Left lung (tissue), 4 donors: ENCODE measurements at regions not wholly inside any gene's neighbourhood (a gene's known extent, or its start where the extent isn't known, plus 50 kb on each side); places are given as distances from the start of the nearest gene placed in this dataset.

Source experiments
- ATAC-seq: fragments of 200-7000 bp; cut with Tn5 transposase; one replicate; pipeline ENCODE4 v1.9.1; 2020; ENCODE audit warnings: moderate library complexity
- DNase-seq, 4 donors: peaks; one replicate each; pipeline ENCODE4 v3.0.0-alpha.2; 2013 to 2020
- H3K27ac ChIP-seq, 2 donors: fragments of 200-600 bp; sonication (generic) in 1 of 2; one replicate each; pipeline versions ENCODE4 v1.5.0 to v1.8.0; 2020 to 2021
- H3K27me3 ChIP-seq, 2 donors: fragments of 200-600 bp; sonication (generic) in 1 of 2; one replicate each; pipeline versions ENCODE4 v1.5.0 to v1.8.0; 2020 to 2021
- H3K36me3 ChIP-seq, 2 donors: fragments of 200-600 bp; sonication (generic) in 1 of 2; one replicate each; pipeline versions ENCODE4 v1.5.0 to v1.8.0; 2020 to 2021
- H3K4me1 ChIP-seq, 2 donors: fragments of 200-600 bp; one replicate each; pipeline ENCODE4 v1.8.0; 2021
- H3K4me3 ChIP-seq, 2 donors: fragments of 200-600 bp; sonication (generic) in 1 of 2; one replicate each; pipeline versions ENCODE4 v1.5.0 to v1.8.0; 2020 to 2021; ENCODE audit warnings: mild to moderate bottlenecking in 1 of 2
- H3K9me3 ChIP-seq, 2 donors: fragments of 200-600 bp; sonication (generic) in 1 of 2; one replicate each; pipeline versions ENCODE4 v1.5.0 to v1.8.0; 2020 to 2021
- intact Hi-C, 2 donors: fragments of 100-400 bp; cut with DNase I; formaldehyde crosslinking; loops; one replicate each; pipeline versions ENCODE4 v1.11.2 to v1.14.2; 2022
- TF ChIP-seq, protein P1 (sequence below), 2 donors: fragments of 200-600 bp; sonication (generic) in 1 of 2; IDR thresholded peaks; one replicate each; pipeline versions ENCODE4 v1.5.0 to v1.8.0; 2021; ENCODE audit warnings: antibody characterized with exemption in 2 of 2
- donor health status: DM: no; HTN: yes; CAD: no.
- donor health status: DM: no; HTN: no; CAD: no.

DNA sequence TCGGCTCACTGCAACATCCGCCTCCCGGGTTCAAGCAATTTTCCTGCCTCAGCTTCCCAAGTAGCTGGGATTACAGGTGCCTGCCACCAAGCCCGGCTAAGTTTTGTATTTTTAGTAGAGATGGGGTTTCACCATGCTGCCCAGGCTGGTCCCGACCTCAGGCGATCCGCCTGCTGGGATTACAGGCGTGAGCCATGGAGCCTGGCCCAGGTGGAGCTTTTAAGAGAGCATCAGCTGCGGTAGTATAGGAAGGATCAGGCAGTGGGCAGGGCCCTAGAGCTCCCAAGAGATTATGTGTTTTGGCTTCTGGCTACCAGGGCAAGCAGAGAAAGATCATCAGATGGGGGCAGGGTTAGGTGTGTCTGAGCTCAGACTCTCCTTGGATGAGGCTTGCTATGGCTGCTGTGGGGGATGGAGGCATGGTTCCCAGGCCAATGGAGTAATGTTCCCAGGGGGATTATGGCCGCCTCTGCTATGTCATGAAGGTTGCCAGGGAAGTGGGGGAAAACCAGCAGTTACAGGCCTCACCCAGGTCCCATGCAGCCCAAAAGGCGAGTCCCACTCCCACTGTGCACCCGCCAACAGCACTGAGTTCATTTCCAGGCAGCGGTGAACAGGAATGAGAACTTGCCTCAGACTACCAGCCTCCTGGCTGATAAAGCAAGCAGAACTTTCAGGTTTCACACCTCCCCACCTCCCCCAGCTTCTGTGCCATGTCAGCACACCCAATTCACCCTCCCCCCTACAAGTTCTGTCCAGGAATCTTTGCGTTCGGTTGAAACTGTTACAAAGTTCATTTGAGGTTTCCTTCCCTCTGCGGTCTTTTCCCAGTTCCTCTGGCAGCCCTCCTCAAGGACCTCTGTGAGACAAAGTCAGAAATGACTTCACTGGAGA lies 507.6 kb downstream of the SPATA31D1 start:
- no peaks in the 10 kb centered on the region for H3K36me3 ChIP-seq
- no peaks in the 10 kb centered on the region for H3K4me1 ChIP-seq
- no peak overlapping the region for H3K4me3 ChIP-seq
- DNase-seq (peak in 1 of 4 donors; percentile 33), ATAC-seq (no peak)
- no peaks in the 10 kb centered on the region for H3K27me3 ChIP-seq
- intact Hi-C loops = no loop called here
- TF ChIP-seq, protein P1, sequence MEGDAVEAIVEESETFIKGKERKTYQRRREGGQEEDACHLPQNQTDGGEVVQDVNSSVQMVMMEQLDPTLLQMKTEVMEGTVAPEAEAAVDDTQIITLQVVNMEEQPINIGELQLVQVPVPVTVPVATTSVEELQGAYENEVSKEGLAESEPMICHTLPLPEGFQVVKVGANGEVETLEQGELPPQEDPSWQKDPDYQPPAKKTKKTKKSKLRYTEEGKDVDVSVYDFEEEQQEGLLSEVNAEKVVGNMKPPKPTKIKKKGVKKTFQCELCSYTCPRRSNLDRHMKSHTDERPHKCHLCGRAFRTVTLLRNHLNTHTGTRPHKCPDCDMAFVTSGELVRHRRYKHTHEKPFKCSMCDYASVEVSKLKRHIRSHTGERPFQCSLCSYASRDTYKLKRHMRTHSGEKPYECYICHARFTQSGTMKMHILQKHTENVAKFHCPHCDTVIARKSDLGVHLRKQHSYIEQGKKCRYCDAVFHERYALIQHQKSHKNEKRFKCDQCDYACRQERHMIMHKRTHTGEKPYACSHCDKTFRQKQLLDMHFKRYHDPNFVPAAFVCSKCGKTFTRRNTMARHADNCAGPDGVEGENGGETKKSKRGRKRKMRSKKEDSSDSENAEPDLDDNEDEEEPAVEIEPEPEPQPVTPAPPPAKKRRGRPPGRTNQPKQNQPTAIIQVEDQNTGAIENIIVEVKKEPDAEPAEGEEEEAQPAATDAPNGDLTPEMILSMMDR (IDR thresholded peaks at IDR 0.05) = no peak
- H3K27ac ChIP-seq = no peak overlapping the region
- no peaks in the 10 kb centered on the region for H3K9me3 ChIP-seq

DNA sequence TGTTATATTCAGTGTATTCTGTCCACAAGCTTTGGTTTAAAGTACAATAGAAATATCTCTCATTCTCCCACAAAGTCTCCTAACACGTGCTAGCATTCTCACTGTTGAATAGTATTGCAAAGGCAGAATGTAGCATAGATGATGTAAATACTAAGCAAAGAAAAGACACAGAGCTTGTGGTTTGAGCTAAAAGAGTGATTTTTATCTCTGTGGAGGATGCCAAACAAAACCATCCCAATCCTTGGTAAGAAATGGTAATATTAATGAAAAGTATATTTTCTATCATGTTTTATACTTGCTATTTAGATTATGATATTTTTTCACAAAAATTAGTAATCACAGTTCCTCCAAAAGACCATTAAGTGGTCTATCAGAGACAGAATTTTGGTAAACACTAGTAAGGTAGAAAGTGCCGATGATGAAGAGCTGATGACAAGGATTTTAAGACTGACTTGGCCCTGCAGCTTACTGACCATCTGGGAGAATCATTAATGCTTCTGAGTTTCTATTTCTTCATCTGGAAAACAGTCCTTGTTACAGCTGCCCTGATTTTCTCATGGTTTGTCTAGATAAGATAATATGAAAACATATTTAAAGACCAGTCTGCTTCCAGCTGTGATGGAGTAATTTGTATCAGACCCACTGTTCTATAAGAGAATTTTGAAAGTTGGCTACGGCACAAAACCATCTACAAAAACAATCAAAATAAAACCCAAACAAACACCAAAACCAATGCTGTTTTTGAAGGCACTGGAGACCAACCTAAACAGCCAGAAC lies 510.2 kb downstream of the SPATA31D1 start:
- H3K4me3 ChIP-seq = no peak overlapping the region
- H3K9me3 ChIP-seq = no peaks in the 10 kb centered on the region
- no peak for ATAC-seq

DNA sequence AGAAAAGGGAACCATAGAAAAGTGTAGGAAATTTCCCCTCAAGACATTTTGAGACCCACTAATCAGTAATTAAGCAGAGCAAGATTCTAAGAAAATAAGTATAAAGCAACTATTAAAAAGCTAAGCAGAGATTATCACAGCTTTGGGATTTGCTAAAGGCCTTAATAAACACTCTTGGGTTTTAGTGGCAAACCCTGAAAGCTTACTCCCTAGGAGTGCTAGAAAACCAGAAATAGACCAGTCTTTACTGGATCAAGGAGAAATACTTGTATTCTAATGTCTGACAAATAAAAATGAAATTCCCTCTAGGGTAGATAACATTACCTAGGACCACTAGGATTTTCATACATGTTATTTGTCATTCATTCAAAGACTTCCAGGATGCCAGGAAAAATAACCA lies 510.8 kb downstream of the SPATA31D1 start:
- Histone ChIP-seq H3K9me3 (no peaks in the 10 kb centered on the region), H3K4me1 (no peaks in the 10 kb centered on the region), H3K36me3 (no peaks in the 10 kb centered on the region), H3K27me3 (no peaks in the 10 kb centered on the region), H3K27ac (no peak overlapping the region), H3K4me3 (no peak overlapping the region)
- ATAC-seq (no peak), DNase-seq (no peak)
- TF ChIP-seq, protein P1 (IDR thresholded peaks at IDR 0.05) = no peak
- intact Hi-C loops = no loop called here

More for the DNA sequence above, 510.2 kb downstream of the SPATA31D1 start:
- H3K36me3 ChIP-seq = no peaks in the 10 kb centered on the region
- peak in 2 of 4 donors; percentile 53 to 57 for DNase-seq
- no peaks in the 10 kb centered on the region for H3K27me3 ChIP-seq
- no peak overlapping the region for H3K27ac ChIP-seq
- intact Hi-C loops = no loop called here
- no peaks in the 10 kb centered on the region for H3K4me1 ChIP-seq
- TF ChIP-seq, protein P1 (IDR thresholded peaks at IDR 0.05) = no peak

DNA sequence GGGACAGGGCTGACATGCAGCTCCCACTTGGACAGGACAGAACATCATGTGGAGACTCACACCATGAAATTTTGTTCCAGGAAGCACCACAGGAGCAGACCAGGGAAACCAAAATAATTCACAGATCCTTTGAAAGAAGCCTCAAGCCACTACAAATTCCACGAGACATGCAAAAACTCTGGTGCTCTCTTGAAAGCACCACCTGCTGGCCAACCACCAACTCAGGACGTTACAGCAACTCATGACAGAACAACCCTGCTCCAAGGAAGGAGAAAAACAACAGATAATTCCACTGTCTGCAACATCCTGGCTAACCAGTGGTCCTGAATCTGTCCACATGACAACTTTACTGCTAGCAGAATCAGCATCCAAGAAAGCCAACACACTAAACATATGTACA lies 516.0 kb downstream of the SPATA31D1 start:
- no peaks in the 10 kb centered on the region for H3K36me3 ChIP-seq
- H3K27ac ChIP-seq = no peak overlapping the region
- no peaks in the 10 kb centered on the region for H3K4me1 ChIP-seq
- DNase-seq (no peak), ATAC-seq (no peak)
- intact Hi-C loops = no loop called here
- TF ChIP-seq, protein P1 (IDR thresholded peaks at IDR 0.05) = no peak
- H3K4me3 ChIP-seq = no peak overlapping the region
- no peaks in the 10 kb centered on the region for H3K27me3 ChIP-seq
- H3K9me3 ChIP-seq = peaks cover 0 to 29% of the 10 kb centered on the region in 2 donors

DNA sequence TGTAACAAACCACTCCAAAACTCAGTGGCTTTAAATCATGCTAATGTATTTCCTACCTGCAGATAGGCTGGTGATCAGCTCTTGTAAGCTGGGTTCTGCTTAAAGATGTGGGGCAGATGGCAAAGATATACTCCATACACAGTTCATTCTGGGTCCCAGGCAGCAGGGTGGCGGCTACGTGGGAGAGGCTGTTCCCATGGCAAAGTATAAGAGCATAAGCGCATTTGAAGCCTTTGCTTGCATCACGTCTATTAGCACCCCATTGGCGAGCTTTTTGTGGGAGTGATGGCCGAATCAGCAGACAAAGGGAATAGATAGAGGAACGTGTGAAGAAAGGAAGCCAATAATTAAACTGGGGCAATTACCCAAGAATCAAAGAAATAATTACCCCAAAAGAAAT lies 523.1 kb downstream of the SPATA31D1 start:
- Histone ChIP-seq H3K4me3 (no peak overlapping the region), H3K36me3 (no peaks in the 10 kb centered on the region), H3K27me3 (no peaks in the 10 kb centered on the region), H3K27ac (no peak overlapping the region), H3K9me3 (peaks cover 0 to 8% of the 10 kb centered on the region in 2 donors), H3K4me1 (peaks cover 0 to 9% of the 10 kb centered on the region in 2 donors)
- intact Hi-C loops = no loop called here
- ATAC-seq = no peak
- DNase-seq = no peak
- TF ChIP-seq, protein P1 (IDR thresholded peaks at IDR 0.05) = no peak
